WTC11 (cell line): ENCODE measurements at regions not wholly inside any gene's neighbourhood (a gene's known extent, or its start where the extent isn't known, plus 50 kb on each side); places are given as distances from the start of the nearest gene placed in this dataset.

Experiments
- ATAC-seq: fragments of 200-7000 bp; cut with Tn5 transposase; 2 replicates; pipeline ENCODE4 v1.10.0; 2021; ENCODE audit warnings: mild to moderate bottlenecking, moderate library complexity
- CTCF ChIA-PET: fragments of 300-600 bp; sonication (Branson Sonifier 250); formaldehyde crosslinking; loops from one replicate; lab custom pipeline; 2021; ENCODE audit warnings: antibody characterized with exemption; lab: Charles Lee
- POLR2A ChIA-PET: fragments of 350-600 bp; sonication (Branson Sonifier 250); formaldehyde crosslinking; loops from one replicate; lab custom pipeline; 2021; ENCODE audit warnings: antibody characterized with exemption; lab: Charles Lee
- DNase-seq: peaks from one replicate; pipeline ENCODE4 v3.0.0; 2021; ENCODE audit warnings: low spot score
- H3K27ac Mint-ChIP-seq: 2 replicates; pipeline ENCODE4 v1.8.0; 2021; ENCODE audit warnings: mixed read lengths
- H3K27me3 Mint-ChIP-seq: 2 replicates; pipeline ENCODE4 v1.8.0; 2021; ENCODE audit warnings: low read depth, mild to moderate bottlenecking, moderate library complexity, mixed read lengths
- H3K36me3 Mint-ChIP-seq: 2 replicates; pipeline ENCODE4 v1.8.0; 2021; ENCODE audit warnings: mixed read lengths
- H3K4me1 Mint-ChIP-seq: 2 replicates; pipeline ENCODE4 v1.8.0; 2022; ENCODE audit warnings: mixed read lengths
- H3K4me3 Mint-ChIP-seq: 2 replicates; pipeline ENCODE4 v1.8.0; 2021; ENCODE audit warnings: mild to moderate bottlenecking, moderate library complexity, mixed read lengths
- H3K9me3 Mint-ChIP-seq: 2 replicates; pipeline ENCODE4 v1.8.0; 2021; ENCODE audit warnings: mixed read lengths
- CBFB ChIP-seq: sonication (generic); formaldehyde crosslinking; IDR thresholded peaks from 2 replicates; pipeline ENCODE4 v1.8.1; 2022; ENCODE audit warnings: mild to moderate bottlenecking, low read depth, missing genetic modification reagents
- CDX4 ChIP-seq: fragments of 250-450 bp; sonication (Bioruptor Pico); IDR thresholded peaks from 2 replicates; pipeline ENCODE4 v1.9.0; 2021; ENCODE audit warnings: moderate library complexity, mild to moderate bottlenecking, inconsistent platforms, borderline replicate concordance
- E2F4 ChIP-seq: sonication (generic); formaldehyde crosslinking; IDR thresholded peaks from 2 replicates; pipeline ENCODE4 v1.8.1; 2022; ENCODE audit warnings: low read depth, mild to moderate bottlenecking, moderate library complexity, missing genetic modification reagents, borderline replicate concordance
- ERG ChIP-seq: fragments of 250-450 bp; sonication (Bioruptor Pico); IDR thresholded peaks from 2 replicates; pipeline ENCODE4 v1.8.0; 2021; ENCODE audit warnings: mild to moderate bottlenecking
- ESRRA ChIP-seq: sonication (generic); formaldehyde crosslinking; IDR thresholded peaks from 2 replicates; pipeline ENCODE4 v1.8.1; 2022; ENCODE audit warnings: mild to moderate bottlenecking, missing genetic modification reagents, borderline replicate concordance
- FOXJ3 ChIP-seq: sonication (generic); formaldehyde crosslinking; IDR thresholded peaks from 2 replicates; pipeline ENCODE4 v1.9.0; 2021; ENCODE audit warnings: missing genetic modification reagents, mild to moderate bottlenecking, borderline replicate concordance
- FOXP4 ChIP-seq: sonication (generic); formaldehyde crosslinking; IDR thresholded peaks from 2 replicates; pipeline ENCODE4 v1.8.0; 2022; ENCODE audit warnings: mild to moderate bottlenecking, missing genetic modification reagents
- GRHL2 ChIP-seq: fragments of 250-450 bp; sonication (Bioruptor Pico); IDR thresholded peaks from 2 replicates; pipeline ENCODE4 v1.8.0; 2022; ENCODE audit warnings: mild to moderate bottlenecking, moderate library complexity; ENCODE audit not compliant: insufficient replicate concordance, severe bottlenecking
- GTF2I ChIP-seq: fragments of 250-450 bp; sonication (Bioruptor Pico); conservative IDR thresholded peaks from 2 replicates; pipeline ENCODE4 v1.4.0; 2021; ENCODE audit warnings: mild to moderate bottlenecking
- JAZF1 ChIP-seq: fragments of 250-450 bp; sonication (Bioruptor Pico); IDR thresholded peaks from 2 replicates; pipeline ENCODE4 v1.9.0; 2021; ENCODE audit warnings: moderate library complexity, mild to moderate bottlenecking, inconsistent platforms
- NFYB ChIP-seq: sonication (generic); formaldehyde crosslinking; conservative IDR thresholded peaks from 2 replicates; pipeline ENCODE4 v1.8.0; 2022; ENCODE audit warnings: low read depth, missing genetic modification reagents
- PREB ChIP-seq: sonication (generic); formaldehyde crosslinking; IDR thresholded peaks from 2 replicates; pipeline ENCODE4 v1.8.1; 2022; ENCODE audit warnings: mild to moderate bottlenecking, missing genetic modification reagents, moderate library complexity, borderline replicate concordance
- SMAD4 ChIP-seq: sonication (generic); formaldehyde crosslinking; IDR thresholded peaks from 2 replicates; pipeline ENCODE4 v1.8.0; 2022; ENCODE audit warnings: mild to moderate bottlenecking, missing genetic modification reagents
- TCF7 ChIP-seq: sonication (generic); formaldehyde crosslinking; IDR thresholded peaks from 2 replicates; pipeline ENCODE4 v1.8.0; 2022; ENCODE audit warnings: mild to moderate bottlenecking, low read depth, missing genetic modification reagents, moderate library complexity
- ZBTB21 ChIP-seq: sonication (generic); formaldehyde crosslinking; IDR thresholded peaks from 2 replicates; pipeline ENCODE4 v1.8.1; 2023; ENCODE audit warnings: mild to moderate bottlenecking, missing genetic modification reagents, borderline replicate concordance
- ZMAT4 ChIP-seq: fragments of 250-450 bp; sonication (Bioruptor Pico); IDR thresholded peaks from 2 replicates; pipeline ENCODE4 v1.9.0; 2021; ENCODE audit warnings: mild to moderate bottlenecking
- ZNF121 ChIP-seq: sonication (generic); formaldehyde crosslinking; IDR thresholded peaks from 2 replicates; pipeline ENCODE4 v1.8.0; 2023; ENCODE audit warnings: missing genetic modification reagents
- ZNF219 ChIP-seq: sonication (generic); formaldehyde crosslinking; IDR thresholded peaks from 2 replicates; pipeline ENCODE4 v1.8.0; 2023; ENCODE audit warnings: missing genetic modification reagents, mild to moderate bottlenecking, borderline replicate concordance
- ZNF232 ChIP-seq: sonication (generic); formaldehyde crosslinking; IDR thresholded peaks from 2 replicates; pipeline ENCODE4 v1.8.0; 2022; ENCODE audit warnings: mild to moderate bottlenecking, missing genetic modification reagents
- ZNF317 ChIP-seq: sonication (generic); formaldehyde crosslinking; IDR thresholded peaks from 2 replicates; pipeline ENCODE4 v1.8.1; 2023; ENCODE audit warnings: low read depth, mild to moderate bottlenecking, moderate library complexity, missing genetic modification reagents, borderline replicate concordance
- ZNF396 ChIP-seq: fragments of 250-450 bp; sonication (Bioruptor Pico); IDR thresholded peaks from 2 replicates; pipeline ENCODE4 v1.8.0; 2021; ENCODE audit warnings: mild to moderate bottlenecking, moderate library complexity, borderline replicate concordance
- ZNF416 ChIP-seq: fragments of 250-450 bp; sonication (Bioruptor Pico); IDR thresholded peaks from 2 replicates; pipeline ENCODE4 v1.9.0; 2021; ENCODE audit warnings: mild to moderate bottlenecking, inconsistent platforms
- ZNF671 ChIP-seq: fragments of 250-450 bp; sonication (Bioruptor Pico); IDR thresholded peaks from 2 replicates; pipeline ENCODE4 v1.8.0; 2021; ENCODE audit warnings: mild to moderate bottlenecking

GRCh38 chr11:32273931-32274330 lies 161.4 kb downstream of the WT1 start:
- no peak overlapping the region for H3K4me3 Mint-ChIP-seq
- ATAC-seq (no peak), DNase-seq (no peak)
- H3K4me1 Mint-ChIP-seq, result no peaks in the 10 kb centered on the region
- CTCF ChIA-PET, result no interaction called here
- no peak overlapping the region for H3K27ac Mint-ChIP-seq
- H3K9me3 Mint-ChIP-seq, result no peaks in the 10 kb centered on the region
- no peaks in the 10 kb centered on the region for H3K36me3 Mint-ChIP-seq
- TF ChIP-seq CDX4, result no peak
- TF ChIP-seq TCF7 (CRISPR knock-in tag), result no peak
- TF ChIP-seq PREB (CRISPR knock-in tag), result no peak
- TF ChIP-seq FOXP4 (CRISPR knock-in tag), result no peak
- TF ChIP-seq ZNF121, result no peak
- TF ChIP-seq FOXJ3, result no peak
- no peak for TF ChIP-seq ZNF416 (CRISPR knock-in tag)
- no peak for TF ChIP-seq ZMAT4 (CRISPR knock-in tag)
- no peak for TF ChIP-seq NFYB
- TF ChIP-seq CBFB, result no peak
- TF ChIP-seq ZNF317 (CRISPR knock-in tag), result no peak
- no peaks in the 10 kb centered on the region for H3K27me3 Mint-ChIP-seq
- POLR2A ChIA-PET, result no interaction called here

- H3K27me3 Mint-ChIP-seq, result peaks cover 6% of the 10 kb centered on the region
- no peak for DNase-seq
- ChIA-PET POLR2A (interaction anchor here (0.6 kb wide), 1 partner anchor 427 kb away, joined by 3 read pairs; no protein-coding TSS in a partner anchor), CTCF (interaction anchor here (0.9 kb wide), 1 partner anchor 17 kb away, joined by 3 read pairs; no protein-coding TSS in a partner anchor)
- no peak overlapping the region for H3K27ac Mint-ChIP-seq
- H3K4me3 Mint-ChIP-seq, result no peak overlapping the region
- H3K36me3 Mint-ChIP-seq, result no peaks in the 10 kb centered on the region
- TF ChIP-seq TCF7 (CRISPR knock-in tag) (no peak), ZNF219 (no peak), E2F4 (CRISPR knock-in tag) (no peak), GTF2I (CRISPR knock-in tag) (no peak), SMAD4 (CRISPR knock-in tag) (no peak), NFYB (no peak), GRHL2 (CRISPR knock-in tag) (no peak), ZNF396 (no peak), ESRRA (no peak), JAZF1 (CRISPR knock-in tag) (no peak), ZNF232 (CRISPR knock-in tag) (no peak), CBFB (no peak), ERG (no peak), CDX4 (no peak), ZNF671 (CRISPR knock-in tag) (no peak), ZBTB21 (CRISPR knock-in tag) (no peak)
- peak; percentile 65 for ATAC-seq
- 0 out of 2 replicates have a peak, but pooled peaks cover 2% of the 10 kb centered on the region for H3K4me1 Mint-ChIP-seq
- peaks cover 11% of the 10 kb centered on the region for H3K9me3 Mint-ChIP-seq
Measured at GRCh38 chr11:32279672-32280071, 155.7 kb downstream of the WT1 start.
